IMR-90 (cell line): ENCODE measurements at regions not wholly inside any gene's neighbourhood (a gene's known extent, or its start where the extent isn't known, plus 50 kb on each side); places are given as distances from the start of the nearest gene placed in this dataset.

Source experiments
- ATAC-seq: fragments of 200-7000 bp; cut with Tn5 transposase; 2 replicates; pipeline ENCODE4 v1.9.1; 2020; ENCODE audit warnings: low read depth, mild to moderate bottlenecking, moderate library complexity
- BruUV-seq: library from RNA; stranded (reverse); fragments of 400-500 nt; replicated peaks from 2 replicates; lab custom pipeline; 2021; lab: Mats Ljungman, UMichigan
- CTCF ChIA-PET: fragments of 300-600 bp; formaldehyde crosslinking; extraction: SDS; loops from one replicate; lab custom pipeline; 2021; ENCODE audit warnings: antibody characterized with exemption; lab: Yijun Ruan, JAX
- POLR2A ChIA-PET: fragments of 300-600 bp; sonication (Branson Sonifier 250); formaldehyde crosslinking; loops from one replicate; lab custom pipeline; 2022; ENCODE audit warnings: antibody characterized with exemption; ENCODE audit not compliant: unreplicated experiment; lab: Charles Lee
- DNase-seq: peaks from one replicate; pipeline ENCODE4 v3.0.0; 2013
- H2AFZ ChIP-seq: replicated peaks from 2 replicates; pipeline ENCODE3; 2013; ENCODE audit warnings: low read length, mild to moderate bottlenecking; ENCODE audit not compliant: poor library complexity
- H2AK5ac ChIP-seq: 2 replicates; pipeline ENCODE4 v1.6.1; 2013; ENCODE audit warnings: low read depth, low read length, inconsistent platforms
- H2AK9ac ChIP-seq: replicated peaks from 2 replicates; pipeline ENCODE3; 2013; ENCODE audit warnings: mild to moderate bottlenecking, low read depth, low read length, moderate library complexity; ENCODE audit not compliant: poor library complexity
- H2BK120ac ChIP-seq: 2 replicates; pipeline ENCODE4 v1.6.1; 2013; ENCODE audit warnings: low read depth, low read length, inconsistent platforms
- H2BK15ac ChIP-seq: 3 replicates; pipeline ENCODE4 v1.6.1; 2013; ENCODE audit warnings: low read depth, low read length, inconsistent platforms
- H2BK20ac ChIP-seq: 2 replicates; pipeline ENCODE4 v1.6.1; 2013; ENCODE audit warnings: low read depth, mild to moderate bottlenecking, inconsistent platforms, low read length, moderate library complexity
- H2BK5ac ChIP-seq: 2 replicates; pipeline ENCODE4 v1.6.1; 2013; ENCODE audit warnings: mild to moderate bottlenecking, low read depth, low read length, inconsistent platforms; ENCODE audit not compliant: poor library complexity, severe bottlenecking
- H3K14ac ChIP-seq: replicated peaks from 2 replicates; pipeline ENCODE4 v1.6.1; 2013; ENCODE audit warnings: low read depth, low read length, inconsistent platforms
- H3K18ac ChIP-seq: 2 replicates; pipeline ENCODE4 v1.6.1; 2013; ENCODE audit warnings: low read depth, low read length, control low read depth
- H3K23ac ChIP-seq: 2 replicates; pipeline ENCODE4 v1.6.1; 2013; ENCODE audit warnings: low read depth, low read length, inconsistent platforms
- H3K27ac ChIP-seq: 2 replicates; pipeline ENCODE4 v1.5.1; 2013; ENCODE audit warnings: mild to moderate bottlenecking, control low read depth, low read length; ENCODE audit not compliant: insufficient read depth
- H3K27me3 ChIP-seq: 2 replicates; pipeline ENCODE4 v1.6.1; 2013; ENCODE audit warnings: low read length; ENCODE audit not compliant: control insufficient read depth, insufficient read depth
- H3K36me3 ChIP-seq: 2 replicates; pipeline ENCODE4 v1.6.1; 2013; ENCODE audit warnings: low read length, mixed read lengths; ENCODE audit not compliant: control insufficient read depth, insufficient read depth
- H3K4ac ChIP-seq: 2 replicates; pipeline ENCODE4 v1.6.1; 2013; ENCODE audit warnings: low read depth, low read length, inconsistent platforms
- H3K4me1 ChIP-seq: 2 replicates; pipeline ENCODE4 v1.6.1; 2013; ENCODE audit warnings: low read length, mixed read lengths; ENCODE audit not compliant: control insufficient read depth, insufficient read depth
- H3K4me2 ChIP-seq: 2 replicates; pipeline ENCODE4 v1.6.1; 2013; ENCODE audit warnings: low read depth, mild to moderate bottlenecking, control low read depth, low read length, moderate library complexity
- H3K4me3 ChIP-seq: 2 replicates; pipeline ENCODE4 v1.5.1; 2013; ENCODE audit warnings: low read depth, mild to moderate bottlenecking, control low read depth, low read length, moderate library complexity; ENCODE audit not compliant: insufficient read depth
- H3K56ac ChIP-seq: 2 replicates; pipeline ENCODE4 v1.6.1; 2013; ENCODE audit warnings: low read length, inconsistent platforms; ENCODE audit not compliant: insufficient read depth; ENCODE audit errors: extremely low read depth
- H3K79me1 ChIP-seq, 2 experiments: 2 replicates each; pipeline ENCODE4 v1.6.1; 2013; ENCODE audit warnings: low read length in 2 of 2, inconsistent platforms in 1 of 2, low read depth in 1 of 2
- H3K9ac ChIP-seq: 2 replicates; pipeline ENCODE4 v1.6.1; 2013; ENCODE audit warnings: low read depth, low read length, control low read depth
- H3K9me1 ChIP-seq: 2 replicates; pipeline ENCODE4 v1.6.1; 2013; ENCODE audit warnings: low read length, inconsistent platforms; ENCODE audit not compliant: insufficient read depth
- H3K9me3 ChIP-seq: 2 replicates; pipeline ENCODE4 v1.6.1; 2013; ENCODE audit warnings: low read length; ENCODE audit not compliant: control insufficient read depth, insufficient read depth
- H4K20me1 ChIP-seq: 2 replicates; pipeline ENCODE4 v1.6.1; 2013; ENCODE audit warnings: low read length, inconsistent platforms; ENCODE audit not compliant: insufficient read depth
- H4K5ac ChIP-seq: 2 replicates; pipeline ENCODE4 v1.6.1; 2013; ENCODE audit warnings: mild to moderate bottlenecking, low read depth, low read length, control low read depth
- H4K8ac ChIP-seq, 2 experiments: 2 replicates each; pipeline ENCODE4 v1.6.1; 2013; ENCODE audit warnings: low read depth in 2 of 2, low read length in 2 of 2, control low read depth in 1 of 2, inconsistent platforms in 1 of 2
- H4K91ac ChIP-seq: 2 replicates; pipeline ENCODE4 v1.6.1; 2013; ENCODE audit warnings: low read depth, low read length, inconsistent platforms; ENCODE audit not compliant: insufficient read depth
- CEBPB ChIP-seq: IDR thresholded peaks from 2 replicates; pipeline ENCODE4 v1.6.1; 2012; ENCODE audit warnings: low read depth, low read length, improper control_type of control experiment
- CTCF ChIP-seq: conservative IDR thresholded peaks from 2 replicates; pipeline ENCODE4 v1.5.1; 2012; ENCODE audit warnings: mild to moderate bottlenecking, low read depth, low read length, improper control_type of control experiment
- ELK1 ChIP-seq: fragments of 150-350 bp; IDR thresholded peaks from 2 replicates; pipeline ENCODE4 v1.6.1; 2016; ENCODE audit warnings: low read depth, mild to moderate bottlenecking, low read length, moderate library complexity, borderline replicate concordance
- FOS ChIP-seq: fragments of 150-350 bp; IDR thresholded peaks from 2 replicates; pipeline ENCODE4 v1.6.1; 2016; ENCODE audit warnings: low read depth, low read length
- MAFK ChIP-seq: IDR thresholded peaks from 2 replicates; pipeline ENCODE4 v1.6.1; 2012; ENCODE audit warnings: low read depth, low read length, improper control_type of control experiment
- NFE2L2 ChIP-seq: fragments of 150-350 bp; IDR thresholded peaks from 2 replicates; pipeline ENCODE4 v1.6.1; 2016; ENCODE audit warnings: low read depth, mild to moderate bottlenecking, low read length
- RAD21 ChIP-seq: IDR thresholded peaks from 2 replicates; pipeline ENCODE4 v1.6.1; 2012; ENCODE audit warnings: low read length, improper control_type of control experiment
- SMC3 ChIP-seq: fragments of 150-350 bp; IDR thresholded peaks from 2 replicates; pipeline ENCODE4 v1.6.1; 2016; ENCODE audit warnings: low read depth, mild to moderate bottlenecking, antibody characterized with exemption, low read length, moderate library complexity
- WGBS, 2 experiments: methylation state at CpG; one replicate each; pipeline versions ENCODE4 v1.1.5 to v1.1.7; 2013; ENCODE audit warnings: missing lambda C conversion rate in 2 of 2; ENCODE audit not compliant: insufficient read length in 1 of 2; ENCODE audit errors: extremely low coverage in 2 of 2; 5-methylcytosine and 5-hydroxymethylcytosine counted together
- dilution Hi-C: fragments of 300-500 bp; cut with HindIII; formaldehyde crosslinking; loops from one replicate; pipeline ENCODE4 v1.14.3; 2018; ENCODE audit warnings: low sequenced_read_pairs; ENCODE audit not compliant: unreplicated experiment
- in situ Hi-C: fragments of 300-500 bp; cut with MboI; formaldehyde crosslinking; loops from 3 replicates; pipeline ENCODE4 v1.14.3; 2019; ENCODE audit warnings: low sequenced_read_pairs, inconsistent platforms, mixed read lengths
- intact Hi-C: fragments of 100-400 bp; cut with micrococcal nuclease; formaldehyde crosslinking; loops from 2 replicates; pipeline ENCODE4 v1.10.0; 2022

GRCh38 chr6:87766211-87766610, 64.2 kb upstream of the AKIRIN2 start:
- Histone ChIP-seq H4K5ac (no peak overlapping the region), H3K79me1 (no peaks in the 10 kb centered on the region), H3K9me1 (no peaks in the 10 kb centered on the region), H3K23ac (no peak overlapping the region), H4K20me1 (no peaks in the 10 kb centered on the region), H3K56ac (no peak overlapping the region), H3K4me3 (no peak overlapping the region), H2AK5ac (no peak overlapping the region), H2BK20ac (no peak overlapping the region), H3K18ac (no peak overlapping the region), H2AK9ac (no peak overlapping the region), H3K4me1 (peaks cover 4% of the 10 kb centered on the region; the same call in 1 of the 2 replicates), H3K4me2 (peak overlapping the region; percentile 45; the same call in 1 of the 2 replicates), H4K8ac (no peak overlapping the region), H3K9ac (no peak overlapping the region), H3K27ac (no peak overlapping the region), H4K91ac (no peak overlapping the region), H2BK15ac (no peak overlapping the region), H3K14ac (no peak overlapping the region), H2BK5ac (no peak overlapping the region), H3K36me3 (no peaks in the 10 kb centered on the region), H3K4ac (no peak overlapping the region), H3K27me3 (no peaks in the 10 kb centered on the region), H2AFZ (no peak overlapping the region), H2BK120ac (no peak overlapping the region), H3K9me3 (no peaks in the 10 kb centered on the region)
- TF ChIP-seq CTCF (no peak), NFE2L2 (no peak), CEBPB (no peak), MAFK (no peak), RAD21 (no peak), FOS (no peak), SMC3 (no peak), ELK1 (no peak)
- no peak for ATAC-seq
- ChIA-PET CTCF (interaction anchor here (1.6 kb wide), 1 partner anchor 9 kb away, joined by 5 read pairs; no protein-coding TSS in a partner anchor), POLR2A (no interaction called here)
- no peak for DNase-seq
- BruUV-seq = no TSS peak
- WGBS, 2 experiments = no CpG with 5 or more reads among the region's 2 CpGs
- in situ Hi-C loops (no loop called here), intact Hi-C loops (no loop called here), dilution Hi-C loops (no loop called here)
